IMR-90 (cell line): ENCODE measurements at regions not wholly inside any gene's neighbourhood (a gene's known extent, or its start where the extent isn't known, plus 50 kb on each side); places are given as distances from the start of the nearest gene placed in this dataset.

Experiments
- ATAC-seq: fragments of 200-7000 bp; cut with Tn5 transposase; 2 replicates; pipeline ENCODE4 v1.9.1; 2020; ENCODE audit warnings: low read depth, mild to moderate bottlenecking, moderate library complexity
- BruUV-seq: library from RNA; stranded (reverse); fragments of 400-500 nt; replicated peaks from 2 replicates; lab custom pipeline; 2021; lab: Mats Ljungman, UMichigan
- CTCF ChIA-PET: fragments of 300-600 bp; formaldehyde crosslinking; extraction: SDS; loops from one replicate; lab custom pipeline; 2021; ENCODE audit warnings: antibody characterized with exemption; lab: Yijun Ruan, JAX
- POLR2A ChIA-PET: fragments of 300-600 bp; sonication (Branson Sonifier 250); formaldehyde crosslinking; loops from one replicate; lab custom pipeline; 2022; ENCODE audit warnings: antibody characterized with exemption; ENCODE audit not compliant: unreplicated experiment; lab: Charles Lee
- DNase-seq: peaks from one replicate; pipeline ENCODE4 v3.0.0; 2013
- H2AFZ ChIP-seq: replicated peaks from 2 replicates; pipeline ENCODE3; 2013; ENCODE audit warnings: low read length, mild to moderate bottlenecking; ENCODE audit not compliant: poor library complexity
- H2AK5ac ChIP-seq: 2 replicates; pipeline ENCODE4 v1.6.1; 2013; ENCODE audit warnings: low read depth, low read length, inconsistent platforms
- H2AK9ac ChIP-seq: replicated peaks from 2 replicates; pipeline ENCODE3; 2013; ENCODE audit warnings: mild to moderate bottlenecking, low read depth, low read length, moderate library complexity; ENCODE audit not compliant: poor library complexity
- H2BK120ac ChIP-seq: 2 replicates; pipeline ENCODE4 v1.6.1; 2013; ENCODE audit warnings: low read depth, low read length, inconsistent platforms
- H2BK15ac ChIP-seq: 3 replicates; pipeline ENCODE4 v1.6.1; 2013; ENCODE audit warnings: low read depth, low read length, inconsistent platforms
- H2BK20ac ChIP-seq: 2 replicates; pipeline ENCODE4 v1.6.1; 2013; ENCODE audit warnings: low read depth, mild to moderate bottlenecking, inconsistent platforms, low read length, moderate library complexity
- H2BK5ac ChIP-seq: 2 replicates; pipeline ENCODE4 v1.6.1; 2013; ENCODE audit warnings: mild to moderate bottlenecking, low read depth, low read length, inconsistent platforms; ENCODE audit not compliant: poor library complexity, severe bottlenecking
- H3K14ac ChIP-seq: replicated peaks from 2 replicates; pipeline ENCODE4 v1.6.1; 2013; ENCODE audit warnings: low read depth, low read length, inconsistent platforms
- H3K18ac ChIP-seq: 2 replicates; pipeline ENCODE4 v1.6.1; 2013; ENCODE audit warnings: low read depth, low read length, control low read depth
- H3K23ac ChIP-seq: 2 replicates; pipeline ENCODE4 v1.6.1; 2013; ENCODE audit warnings: low read depth, low read length, inconsistent platforms
- H3K27ac ChIP-seq: 2 replicates; pipeline ENCODE4 v1.5.1; 2013; ENCODE audit warnings: mild to moderate bottlenecking, control low read depth, low read length; ENCODE audit not compliant: insufficient read depth
- H3K27me3 ChIP-seq: 2 replicates; pipeline ENCODE4 v1.6.1; 2013; ENCODE audit warnings: low read length; ENCODE audit not compliant: control insufficient read depth, insufficient read depth
- H3K36me3 ChIP-seq: 2 replicates; pipeline ENCODE4 v1.6.1; 2013; ENCODE audit warnings: low read length, mixed read lengths; ENCODE audit not compliant: control insufficient read depth, insufficient read depth
- H3K4ac ChIP-seq: 2 replicates; pipeline ENCODE4 v1.6.1; 2013; ENCODE audit warnings: low read depth, low read length, inconsistent platforms
- H3K4me1 ChIP-seq: 2 replicates; pipeline ENCODE4 v1.6.1; 2013; ENCODE audit warnings: low read length, mixed read lengths; ENCODE audit not compliant: control insufficient read depth, insufficient read depth
- H3K4me2 ChIP-seq: 2 replicates; pipeline ENCODE4 v1.6.1; 2013; ENCODE audit warnings: low read depth, mild to moderate bottlenecking, control low read depth, low read length, moderate library complexity
- H3K4me3 ChIP-seq: 2 replicates; pipeline ENCODE4 v1.5.1; 2013; ENCODE audit warnings: low read depth, mild to moderate bottlenecking, control low read depth, low read length, moderate library complexity; ENCODE audit not compliant: insufficient read depth
- H3K56ac ChIP-seq: 2 replicates; pipeline ENCODE4 v1.6.1; 2013; ENCODE audit warnings: low read length, inconsistent platforms; ENCODE audit not compliant: insufficient read depth; ENCODE audit errors: extremely low read depth
- H3K79me1 ChIP-seq, 2 experiments: 2 replicates each; pipeline ENCODE4 v1.6.1; 2013; ENCODE audit warnings: low read length in 2 of 2, inconsistent platforms in 1 of 2, low read depth in 1 of 2
- H3K9ac ChIP-seq: 2 replicates; pipeline ENCODE4 v1.6.1; 2013; ENCODE audit warnings: low read depth, low read length, control low read depth
- H3K9me1 ChIP-seq: 2 replicates; pipeline ENCODE4 v1.6.1; 2013; ENCODE audit warnings: low read length, inconsistent platforms; ENCODE audit not compliant: insufficient read depth
- H3K9me3 ChIP-seq: 2 replicates; pipeline ENCODE4 v1.6.1; 2013; ENCODE audit warnings: low read length; ENCODE audit not compliant: control insufficient read depth, insufficient read depth
- H4K20me1 ChIP-seq: 2 replicates; pipeline ENCODE4 v1.6.1; 2013; ENCODE audit warnings: low read length, inconsistent platforms; ENCODE audit not compliant: insufficient read depth
- H4K5ac ChIP-seq: 2 replicates; pipeline ENCODE4 v1.6.1; 2013; ENCODE audit warnings: mild to moderate bottlenecking, low read depth, low read length, control low read depth
- H4K8ac ChIP-seq, 2 experiments: 2 replicates each; pipeline ENCODE4 v1.6.1; 2013; ENCODE audit warnings: low read depth in 2 of 2, low read length in 2 of 2, control low read depth in 1 of 2, inconsistent platforms in 1 of 2
- H4K91ac ChIP-seq: 2 replicates; pipeline ENCODE4 v1.6.1; 2013; ENCODE audit warnings: low read depth, low read length, inconsistent platforms; ENCODE audit not compliant: insufficient read depth
- BHLHE40 ChIP-seq: fragments of 150-350 bp; IDR thresholded peaks from 2 replicates; pipeline ENCODE4 v1.6.1; 2016; ENCODE audit warnings: mild to moderate bottlenecking, low read depth, low read length
- CEBPB ChIP-seq: IDR thresholded peaks from 2 replicates; pipeline ENCODE4 v1.6.1; 2012; ENCODE audit warnings: low read depth, low read length, improper control_type of control experiment
- CHD1 ChIP-seq: IDR thresholded peaks from 2 replicates; pipeline ENCODE4 v1.6.1; 2012; ENCODE audit warnings: low read depth, low read length, improper control_type of control experiment
- CTCF ChIP-seq: conservative IDR thresholded peaks from 2 replicates; pipeline ENCODE4 v1.5.1; 2012; ENCODE audit warnings: mild to moderate bottlenecking, low read depth, low read length, improper control_type of control experiment
- FOS ChIP-seq: fragments of 150-350 bp; IDR thresholded peaks from 2 replicates; pipeline ENCODE4 v1.6.1; 2016; ENCODE audit warnings: low read depth, low read length
- MAFK ChIP-seq: IDR thresholded peaks from 2 replicates; pipeline ENCODE4 v1.6.1; 2012; ENCODE audit warnings: low read depth, low read length, improper control_type of control experiment
- MAZ ChIP-seq: IDR thresholded peaks from 2 replicates; pipeline ENCODE4 v1.6.1; 2012; ENCODE audit warnings: low read depth, mild to moderate bottlenecking, low read length, improper control_type of control experiment, moderate library complexity, borderline replicate concordance
- MXI1 ChIP-seq: IDR thresholded peaks from 2 replicates; pipeline ENCODE4 v1.6.1; 2012; ENCODE audit warnings: low read depth, mild to moderate bottlenecking, low read length, moderate library complexity, borderline replicate concordance
- NFE2L2 ChIP-seq: fragments of 150-350 bp; IDR thresholded peaks from 2 replicates; pipeline ENCODE4 v1.6.1; 2016; ENCODE audit warnings: low read depth, mild to moderate bottlenecking, low read length
- POLR2A ChIP-seq: IDR thresholded peaks from 2 replicates; pipeline ENCODE4 v1.6.1; 2012; ENCODE audit warnings: mild to moderate bottlenecking, low read depth, low read length
- RAD21 ChIP-seq: IDR thresholded peaks from 2 replicates; pipeline ENCODE4 v1.6.1; 2012; ENCODE audit warnings: low read length, improper control_type of control experiment
- RCOR1 ChIP-seq: IDR thresholded peaks from 2 replicates; pipeline ENCODE4 v1.6.1; 2012; ENCODE audit warnings: mild to moderate bottlenecking, low read length, improper control_type of control experiment; ENCODE audit not compliant: insufficient replicate concordance
- RFX5 ChIP-seq: IDR thresholded peaks from 2 replicates; pipeline ENCODE4 v1.8.0; 2012; ENCODE audit warnings: low read depth, mild to moderate bottlenecking, low read length, moderate library complexity
- SMC3 ChIP-seq: fragments of 150-350 bp; IDR thresholded peaks from 2 replicates; pipeline ENCODE4 v1.6.1; 2016; ENCODE audit warnings: low read depth, mild to moderate bottlenecking, antibody characterized with exemption, low read length, moderate library complexity
- WGBS, 2 experiments: methylation state at CpG; one replicate each; pipeline versions ENCODE4 v1.1.5 to v1.1.7; 2013; ENCODE audit warnings: missing lambda C conversion rate in 2 of 2; ENCODE audit not compliant: insufficient read length in 1 of 2; ENCODE audit errors: extremely low coverage in 2 of 2; 5-methylcytosine and 5-hydroxymethylcytosine counted together
- dilution Hi-C: fragments of 300-500 bp; cut with HindIII; formaldehyde crosslinking; loops from one replicate; pipeline ENCODE4 v1.14.3; 2018; ENCODE audit warnings: low sequenced_read_pairs; ENCODE audit not compliant: unreplicated experiment
- in situ Hi-C: fragments of 300-500 bp; cut with MboI; formaldehyde crosslinking; loops from 3 replicates; pipeline ENCODE4 v1.14.3; 2019; ENCODE audit warnings: low sequenced_read_pairs, inconsistent platforms, mixed read lengths
- intact Hi-C: fragments of 100-400 bp; cut with micrococcal nuclease; formaldehyde crosslinking; loops from 2 replicates; pipeline ENCODE4 v1.10.0; 2022
- TF ChIP-seq, protein P1 (sequence below): fragments of 150-350 bp; IDR thresholded peaks from 2 replicates; pipeline ENCODE4 v1.6.1; 2016; ENCODE audit warnings: low read depth, mild to moderate bottlenecking, low read length, moderate library complexity, borderline replicate concordance
- TF ChIP-seq, protein P2 (sequence below): fragments of 150-350 bp; IDR thresholded peaks from 2 replicates; pipeline ENCODE4 v1.6.1; 2017; ENCODE audit warnings: mild to moderate bottlenecking, antibody characterized with exemption, low read length, low read depth

DNA sequence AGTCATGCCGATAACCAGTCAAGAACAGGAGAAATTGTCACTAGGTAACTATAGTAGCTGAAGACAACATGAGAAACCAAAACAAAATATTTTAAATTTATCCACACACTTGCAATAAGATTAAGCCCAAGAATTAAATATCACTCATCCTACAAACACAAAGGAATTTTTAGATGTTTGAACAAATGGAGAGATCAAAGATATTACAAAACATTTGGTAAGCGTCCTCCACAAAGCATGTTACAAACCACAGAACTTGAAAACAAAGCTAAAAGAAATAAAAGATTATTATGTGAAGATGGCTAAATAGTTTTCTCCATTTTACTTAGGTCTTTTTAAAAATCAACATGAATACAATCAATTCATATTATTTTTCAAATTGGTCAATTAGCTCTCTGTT, 631.9 kb upstream of the INTU start:
- Histone ChIP-seq H3K56ac (no peak overlapping the region), H3K18ac (no peak overlapping the region), H4K20me1 (no peaks in the 10 kb centered on the region), H3K23ac (no peak overlapping the region), H3K36me3 (no peaks in the 10 kb centered on the region), H4K8ac (no peak overlapping the region), H2AFZ (no peak overlapping the region), H3K4me2 (no peak overlapping the region), H3K9me3 (no peaks in the 10 kb centered on the region), H3K9ac (no peak overlapping the region), H3K14ac (no peak overlapping the region), H2AK5ac (no peak overlapping the region), H3K79me1 (no peaks in the 10 kb centered on the region), H4K5ac (no peak overlapping the region), H2BK15ac (no peak overlapping the region), H3K4ac (no peak overlapping the region), H3K9me1 (no peaks in the 10 kb centered on the region), H4K91ac (no peak overlapping the region), H2BK20ac (no peak overlapping the region), H3K4me3 (no peak overlapping the region), H3K27me3 (no peaks in the 10 kb centered on the region), H2AK9ac (no peak overlapping the region), H2BK120ac (no peak overlapping the region), H2BK5ac (no peak overlapping the region), H3K4me1 (no peaks in the 10 kb centered on the region), H3K27ac (no peak overlapping the region)
- DNase-seq (no peak), ATAC-seq (no peak)
- CTCF ChIA-PET, result no interaction called here
- intact Hi-C loops, result no loop called here
- TF ChIP-seq CEBPB (no peak), RAD21 (no peak), BHLHE40 (no peak), CHD1 (no peak), FOS (no peak), SMC3 (no peak), RCOR1 (no peak), MAFK (no peak), MXI1 (no peak), MAZ (no peak), POLR2A (no peak), NFE2L2 (no peak), RFX5 (no peak), CTCF (no peak)
- TF ChIP-seq, protein P1, sequence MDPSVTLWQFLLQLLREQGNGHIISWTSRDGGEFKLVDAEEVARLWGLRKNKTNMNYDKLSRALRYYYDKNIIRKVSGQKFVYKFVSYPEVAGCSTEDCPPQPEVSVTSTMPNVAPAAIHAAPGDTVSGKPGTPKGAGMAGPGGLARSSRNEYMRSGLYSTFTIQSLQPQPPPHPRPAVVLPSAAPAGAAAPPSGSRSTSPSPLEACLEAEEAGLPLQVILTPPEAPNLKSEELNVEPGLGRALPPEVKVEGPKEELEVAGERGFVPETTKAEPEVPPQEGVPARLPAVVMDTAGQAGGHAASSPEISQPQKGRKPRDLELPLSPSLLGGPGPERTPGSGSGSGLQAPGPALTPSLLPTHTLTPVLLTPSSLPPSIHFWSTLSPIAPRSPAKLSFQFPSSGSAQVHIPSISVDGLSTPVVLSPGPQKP, result no peak
- TF ChIP-seq, protein P2, sequence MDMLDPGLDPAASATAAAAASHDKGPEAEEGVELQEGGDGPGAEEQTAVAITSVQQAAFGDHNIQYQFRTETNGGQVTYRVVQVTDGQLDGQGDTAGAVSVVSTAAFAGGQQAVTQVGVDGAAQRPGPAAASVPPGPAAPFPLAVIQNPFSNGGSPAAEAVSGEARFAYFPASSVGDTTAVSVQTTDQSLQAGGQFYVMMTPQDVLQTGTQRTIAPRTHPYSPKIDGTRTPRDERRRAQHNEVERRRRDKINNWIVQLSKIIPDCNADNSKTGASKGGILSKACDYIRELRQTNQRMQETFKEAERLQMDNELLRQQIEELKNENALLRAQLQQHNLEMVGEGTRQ, result no peak
- dilution Hi-C loops, result no loop called here
- no TSS peak for BruUV-seq
- POLR2A ChIA-PET, result no interaction called here
- no CpG with 5 or more reads among the region's 2 CpGs for WGBS, 2 experiments
- in situ Hi-C loops, result no loop called here
